HepG2 (cell line): ENCODE measurements at regions not wholly inside any gene's neighbourhood (a gene's known extent, or its start where the extent isn't known, plus 50 kb on each side); places are given as distances from the start of the nearest gene placed in this dataset.
A peak's percentile ranks its signal among the peaks of the same experiment; 100 is the strongest.

Experiments
- ATAC-seq: fragments of 200-7000 bp; cut with Tn5 transposase; 3 replicates; pipeline ENCODE4 v1.9.1; 2020; ENCODE audit warnings: mild to moderate bottlenecking, moderate library complexity
- BruUV-seq: library from RNA; stranded (reverse); fragments of 400-500 nt; replicated peaks from 2 replicates; lab custom pipeline; 2021; lab: Mats Ljungman, UMichigan
- CTCF ChIA-PET: fragments of 300-600 bp; formaldehyde crosslinking; extraction: SDS; loops from one replicate; lab custom pipeline; 2021; ENCODE audit warnings: low total read pairs, inconsistent platforms, low intra/inter-chr PET ratio; lab: Yijun Ruan, JAX
- POLR2A ChIA-PET: fragments of 350-600 bp; sonication (Branson Sonifier 250); formaldehyde crosslinking; loops from one replicate; lab custom pipeline; 2020; ENCODE audit warnings: antibody characterized with exemption, inconsistent platforms; lab: Yijun Ruan, JAX
- DNase-seq: peaks from one replicate; pipeline ENCODE4 v3.0.0-alpha.2; 2015; ENCODE audit warnings: low spot score
- FAIRE-seq: peaks from 3 replicates; lab custom pipeline; 2011; peaks lifted over from hg19 to GRCh38; lab: Jason Lieb, UNC
- H2AFZ ChIP-seq: one replicate; pipeline ENCODE4 v1.6.1; 2011; ENCODE audit warnings: low read length, inconsistent platforms
- H3K27ac ChIP-seq: fragments of 300-600 bp; 3 replicates; pipeline ENCODE4 v1.8.0; 2011; ENCODE audit warnings: mixed run types, mild to moderate bottlenecking, mixed read lengths, low read length, inconsistent platforms; ENCODE audit not compliant: insufficient read depth; ENCODE audit errors: extremely low read length
- H3K27me3 ChIP-seq, 2 experiments: fragments of 200-600 bp in 1 of 2; 2 replicates in 1 of 2; 3 replicates in 1 of 2; pipeline versions ENCODE4 v1.6.0 to v1.8.0; 2011; ENCODE audit warnings: low read length in 2 of 2, mild to moderate bottlenecking in 2 of 2, moderate library complexity in 2 of 2, inconsistent platforms in 1 of 2; ENCODE audit not compliant: insufficient read depth in 2 of 2, control insufficient read depth in 1 of 2
- H3K36me3 ChIP-seq, 2 experiments: fragments of 200-600 bp in 1 of 2; replicated peaks in 1 of 2; 2 replicates in 1 of 2; 3 replicates in 1 of 2; pipeline versions ENCODE4 v1.5.1 to v1.8.0; 2011; ENCODE audit warnings: low read length in 2 of 2, inconsistent platforms in 1 of 2; ENCODE audit not compliant: insufficient read depth in 2 of 2, control insufficient read depth in 1 of 2
- H3K4me1 ChIP-seq: 2 replicates; pipeline ENCODE4 v1.5.1; 2012; ENCODE audit warnings: low read length, inconsistent platforms; ENCODE audit not compliant: insufficient read depth
- H3K4me2 ChIP-seq: 2 replicates; pipeline ENCODE4 v1.6.0; 2011; ENCODE audit warnings: low read depth, low read length, inconsistent platforms
- H3K4me3 ChIP-seq, 3 experiments: fragments of 200-600 bp in 1 of 3; sonication (generic), shearing (Covaris generic) in 1 of 3; replicated peaks in 1 of 3; 2 replicates each; pipeline ENCODE4 v1.5.1; 2011 to 2016; ENCODE audit warnings: low read length in 3 of 3, inconsistent platforms in 2 of 3, low read depth in 2 of 3, mild to moderate bottlenecking in 2 of 3, control low read depth in 1 of 3, mixed read lengths in 1 of 3; ENCODE audit not compliant: insufficient read depth in 1 of 3
- H3K79me2 ChIP-seq: one replicate; pipeline ENCODE4 v1.6.1; 2011; ENCODE audit warnings: low read length, inconsistent platforms; ENCODE audit not compliant: insufficient read depth
- H3K9ac ChIP-seq: 2 replicates; pipeline ENCODE4 v1.6.0; 2011; ENCODE audit warnings: mild to moderate bottlenecking, low read depth, low read length, inconsistent platforms; ENCODE audit not compliant: insufficient read depth
- H3K9me3 ChIP-seq: 2 replicates; pipeline ENCODE4 v1.5.1; 2012; ENCODE audit warnings: mild to moderate bottlenecking, low read length
- H4K20me1 ChIP-seq: 2 replicates; pipeline ENCODE4 v1.6.0; 2011; ENCODE audit warnings: inconsistent platforms, mild to moderate bottlenecking, low read length, moderate library complexity; ENCODE audit not compliant: insufficient read depth
- ATF2 ChIP-seq: sonication (generic); formaldehyde crosslinking; IDR thresholded peaks from 2 replicates; pipeline ENCODE4 v1.4.0; 2020; ENCODE audit warnings: missing genetic modification reagents
- PLRG1 ChIP-seq: fragments of 450-650 bp; conservative IDR thresholded peaks from 2 replicates; pipeline ENCODE4 v1.6.1; 2016
- RBM39 ChIP-seq: fragments of 200-400 bp; formaldehyde crosslinking; IDR thresholded peaks from one replicate; pipeline ENCODE4 v1.6.1; 2018; ENCODE audit warnings: antibody characterized with exemption, mild to moderate bottlenecking, low read depth, low read length; ENCODE audit not compliant: poor library complexity, severe bottlenecking
- TCF7 ChIP-seq: sonication (generic); IDR thresholded peaks from 2 replicates; pipeline ENCODE4 v1.6.1; 2016; ENCODE audit warnings: antibody characterized with exemption, low read depth
- ZBTB21 ChIP-seq: sonication (generic); formaldehyde crosslinking; IDR thresholded peaks from 2 replicates; pipeline ENCODE4 v1.4.0; 2020; ENCODE audit warnings: missing genetic modification reagents
- WGBS: methylation state at CpG from one replicate; pipeline ENCODE4 v1.1.6; 2017; ENCODE audit warnings: low lambda C conversion rate; 5-methylcytosine and 5-hydroxymethylcytosine counted together
- in situ Hi-C: cut with HindIII; loops from 2 replicates; pipeline ENCODE4 v1.10.0; 2017; ENCODE audit warnings: low pct_unique_long_range_greater_than_20kb; ENCODE audit not compliant: extremely low pct_ligation_motif_present
- intact Hi-C: fragments of 100-400 bp; cut with micrococcal nuclease; formaldehyde crosslinking; loops from one replicate; pipeline ENCODE4 v1.10.0; 2022; ENCODE audit not compliant: unreplicated experiment
- TF ChIP-seq, protein P1 (sequence below): fragments of 450-650 bp; IDR thresholded peaks from 2 replicates; pipeline ENCODE4 v1.6.1; 2016

DNA sequence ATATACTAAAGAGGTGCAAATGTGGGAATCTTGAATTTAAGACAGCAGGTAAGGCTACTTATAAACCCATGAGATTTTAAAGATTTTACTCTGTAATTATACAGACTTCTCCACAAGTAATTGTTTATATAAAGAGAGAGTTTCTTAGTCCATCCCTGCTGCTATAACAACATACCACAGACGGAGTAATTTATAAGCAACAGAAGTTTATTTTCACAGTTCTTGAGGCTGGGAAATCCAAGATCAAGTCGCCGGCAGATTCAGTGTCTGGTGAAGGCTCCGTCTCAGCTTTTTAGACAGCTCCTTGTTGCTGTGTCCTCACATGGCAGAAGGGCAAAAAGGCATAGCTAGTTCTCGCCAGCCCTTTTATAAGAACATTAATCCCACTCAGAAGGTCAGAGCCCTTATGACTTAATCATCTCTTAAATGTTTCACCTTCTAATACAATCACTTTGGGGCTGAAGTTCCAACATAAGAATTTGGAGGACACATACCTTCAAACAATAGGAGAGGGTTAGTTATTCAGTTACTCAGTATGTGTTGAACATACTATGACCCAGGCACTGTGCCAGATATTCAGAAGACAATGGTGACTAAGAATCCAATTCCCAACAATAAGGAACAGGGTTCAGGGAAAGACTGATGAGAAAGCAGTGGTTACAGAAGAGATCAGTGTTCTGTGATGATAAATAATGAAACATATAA, 466.0 kb downstream of the RIT2 start:
- H3K4me1 ChIP-seq = no peaks in the 10 kb centered on the region
- no peak overlapping the region for H2AFZ ChIP-seq
- ATAC-seq = no peak
- DNase-seq = no peak
- no peaks in the 10 kb centered on the region for H3K9me3 ChIP-seq
- in situ Hi-C loops (no loop called here), intact Hi-C loops (no loop called here)
- FAIRE-seq = no peak
- no TSS peak for BruUV-seq
- H3K27me3 ChIP-seq = no peaks in the 10 kb centered on the region
- no peak overlapping the region for H3K9ac ChIP-seq
- no peaks in the 10 kb centered on the region for H3K79me2 ChIP-seq
- no peak overlapping the region for H3K4me2 ChIP-seq
- H3K4me3 ChIP-seq = no peak overlapping the region
- H3K36me3 ChIP-seq = no peaks in the 10 kb centered on the region
- 41% methylated on average over 5 of the region's 5 CpGs for WGBS
- ChIA-PET POLR2A (no interaction called here), CTCF (no interaction called here)
- H4K20me1 ChIP-seq = no peaks in the 10 kb centered on the region
- TF ChIP-seq ATF2 (no peak), ZBTB21 (CRISPR knock-in tag) (no peak), PLRG1 (no peak)
- no peak overlapping the region for H3K27ac ChIP-seq

DNA sequence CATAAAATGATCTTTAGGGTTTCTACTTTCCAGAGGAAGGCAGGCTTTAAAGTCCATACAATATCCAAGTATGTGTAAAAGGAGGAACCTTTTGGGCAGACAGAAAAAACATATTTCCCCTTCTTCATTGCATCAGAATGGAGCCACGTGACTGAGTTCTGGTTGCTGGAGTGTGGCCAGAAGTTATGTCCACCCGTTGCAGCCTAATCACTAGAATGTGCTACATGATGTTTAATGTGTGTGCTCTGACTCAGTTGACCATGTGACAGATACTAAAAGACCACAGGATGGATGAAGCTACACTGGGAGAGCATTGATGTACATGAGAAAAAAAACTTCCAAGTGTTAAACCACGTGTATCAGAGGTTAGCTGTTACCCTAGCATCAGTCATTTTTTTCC, 460.9 kb downstream of the RIT2 start:
- ATAC-seq = no peak
- CTCF ChIA-PET = no interaction called here
- Histone ChIP-seq H3K4me3 (no peak overlapping the region), H3K9me3 (no peaks in the 10 kb centered on the region), H3K27me3 (no peaks in the 10 kb centered on the region), H3K9ac (no peak overlapping the region), H4K20me1 (no peaks in the 10 kb centered on the region), H3K79me2 (no peaks in the 10 kb centered on the region), H2AFZ (no peak overlapping the region), H3K27ac (no peak overlapping the region), H3K36me3 (no peaks in the 10 kb centered on the region), H3K4me2 (no peak overlapping the region), H3K4me1 (no peaks in the 10 kb centered on the region)
- TF ChIP-seq TCF7 (no peak), RBM39 (no peak)
- TF ChIP-seq, protein P1, sequence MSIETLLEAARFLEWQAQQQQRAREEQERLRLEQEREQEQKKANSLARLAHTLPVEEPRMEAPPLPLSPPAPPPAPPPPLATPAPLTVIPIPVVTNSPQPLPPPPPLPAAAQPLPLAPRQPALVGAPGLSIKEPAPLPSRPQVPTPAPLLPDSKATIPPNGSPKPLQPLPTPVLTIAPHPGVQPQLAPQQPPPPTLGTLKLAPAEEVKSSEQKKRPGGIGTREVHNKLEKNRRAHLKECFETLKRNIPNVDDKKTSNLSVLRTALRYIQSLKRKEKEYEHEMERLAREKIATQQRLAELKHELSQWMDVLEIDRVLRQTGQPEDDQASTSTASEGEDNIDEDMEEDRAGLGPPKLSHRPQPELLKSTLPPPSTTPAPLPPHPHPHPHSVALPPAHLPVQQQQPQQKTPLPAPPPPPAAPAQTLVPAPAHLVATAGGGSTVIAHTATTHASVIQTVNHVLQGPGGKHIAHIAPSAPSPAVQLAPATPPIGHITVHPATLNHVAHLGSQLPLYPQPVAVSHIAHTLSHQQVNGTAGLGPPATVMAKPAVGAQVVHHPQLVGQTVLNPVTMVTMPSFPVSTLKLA = peak; percentile 37; the same call in 1 of the 2 replicates
- BruUV-seq = no TSS peak
- no peak for DNase-seq
- 4% methylated on average over 3 of the region's 3 CpGs for WGBS
- FAIRE-seq = no peak
- intact Hi-C loops = no loop called here
- POLR2A ChIA-PET = no interaction called here
- in situ Hi-C loops = no loop called here
